HepG2 (cell line): ENCODE measurements at regions not wholly inside any gene's neighbourhood (a gene's known extent, or its start where the extent isn't known, plus 50 kb on each side); places are given as distances from the start of the nearest gene placed in this dataset.

Source experiments
- ATAC-seq: fragments of 200-7000 bp; cut with Tn5 transposase; 3 replicates; pipeline ENCODE4 v1.9.1; 2020; ENCODE audit warnings: mild to moderate bottlenecking, moderate library complexity
- BruUV-seq: library from RNA; stranded (reverse); fragments of 400-500 nt; replicated peaks from 2 replicates; lab custom pipeline; 2021; lab: Mats Ljungman, UMichigan
- CTCF ChIA-PET: fragments of 300-600 bp; formaldehyde crosslinking; extraction: SDS; loops from one replicate; lab custom pipeline; 2021; ENCODE audit warnings: low total read pairs, inconsistent platforms, low intra/inter-chr PET ratio; lab: Yijun Ruan, JAX
- POLR2A ChIA-PET: fragments of 350-600 bp; sonication (Branson Sonifier 250); formaldehyde crosslinking; loops from one replicate; lab custom pipeline; 2020; ENCODE audit warnings: antibody characterized with exemption, inconsistent platforms; lab: Yijun Ruan, JAX
- DNase-seq: peaks from one replicate; pipeline ENCODE4 v3.0.0-alpha.2; 2015; ENCODE audit warnings: low spot score
- FAIRE-seq: peaks from 3 replicates; lab custom pipeline; 2011; peaks lifted over from hg19 to GRCh38; lab: Jason Lieb, UNC
- H2AFZ ChIP-seq: one replicate; pipeline ENCODE4 v1.6.1; 2011; ENCODE audit warnings: low read length, inconsistent platforms
- H3K27ac ChIP-seq: fragments of 300-600 bp; 3 replicates; pipeline ENCODE4 v1.8.0; 2011; ENCODE audit warnings: mixed run types, mild to moderate bottlenecking, mixed read lengths, low read length, inconsistent platforms; ENCODE audit not compliant: insufficient read depth; ENCODE audit errors: extremely low read length
- H3K27me3 ChIP-seq, 2 experiments: fragments of 200-600 bp in 1 of 2; 2 replicates in 1 of 2; 3 replicates in 1 of 2; pipeline versions ENCODE4 v1.6.0 to v1.8.0; 2011; ENCODE audit warnings: low read length in 2 of 2, mild to moderate bottlenecking in 2 of 2, moderate library complexity in 2 of 2, inconsistent platforms in 1 of 2; ENCODE audit not compliant: insufficient read depth in 2 of 2, control insufficient read depth in 1 of 2
- H3K36me3 ChIP-seq, 2 experiments: fragments of 200-600 bp in 1 of 2; replicated peaks in 1 of 2; 2 replicates in 1 of 2; 3 replicates in 1 of 2; pipeline versions ENCODE4 v1.5.1 to v1.8.0; 2011; ENCODE audit warnings: low read length in 2 of 2, inconsistent platforms in 1 of 2; ENCODE audit not compliant: insufficient read depth in 2 of 2, control insufficient read depth in 1 of 2
- H3K4me1 ChIP-seq: 2 replicates; pipeline ENCODE4 v1.5.1; 2012; ENCODE audit warnings: low read length, inconsistent platforms; ENCODE audit not compliant: insufficient read depth
- H3K4me2 ChIP-seq: 2 replicates; pipeline ENCODE4 v1.6.0; 2011; ENCODE audit warnings: low read depth, low read length, inconsistent platforms
- H3K4me3 ChIP-seq, 3 experiments: fragments of 200-600 bp in 1 of 3; sonication (generic), shearing (Covaris generic) in 1 of 3; replicated peaks in 1 of 3; 2 replicates each; pipeline ENCODE4 v1.5.1; 2011 to 2016; ENCODE audit warnings: low read length in 3 of 3, inconsistent platforms in 2 of 3, low read depth in 2 of 3, mild to moderate bottlenecking in 2 of 3, control low read depth in 1 of 3, mixed read lengths in 1 of 3; ENCODE audit not compliant: insufficient read depth in 1 of 3
- H3K79me2 ChIP-seq: one replicate; pipeline ENCODE4 v1.6.1; 2011; ENCODE audit warnings: low read length, inconsistent platforms; ENCODE audit not compliant: insufficient read depth
- H3K9ac ChIP-seq: 2 replicates; pipeline ENCODE4 v1.6.0; 2011; ENCODE audit warnings: mild to moderate bottlenecking, low read depth, low read length, inconsistent platforms; ENCODE audit not compliant: insufficient read depth
- H3K9me3 ChIP-seq: 2 replicates; pipeline ENCODE4 v1.5.1; 2012; ENCODE audit warnings: mild to moderate bottlenecking, low read length
- H4K20me1 ChIP-seq: 2 replicates; pipeline ENCODE4 v1.6.0; 2011; ENCODE audit warnings: inconsistent platforms, mild to moderate bottlenecking, low read length, moderate library complexity; ENCODE audit not compliant: insufficient read depth
- CHD4 ChIP-seq: fragments of 200-600 bp; sonication (generic); IDR thresholded peaks from 2 replicates; pipeline ENCODE4 v1.7.0; 2017; ENCODE audit warnings: mild to moderate bottlenecking, low read length, borderline replicate concordance
- ETV5 ChIP-seq: IDR thresholded peaks from 2 replicates; pipeline ENCODE4 v1.6.1; 2018; ENCODE audit warnings: missing biosample characterization, missing genetic modification reagents, inconsistent platforms, borderline replicate concordance
- HNRNPL ChIP-seq: fragments of 200-400 bp; formaldehyde crosslinking; IDR thresholded peaks from 2 replicates; pipeline ENCODE4 v1.6.1; 2017; ENCODE audit warnings: mild to moderate bottlenecking, low read depth, low read length
- JARID2 ChIP-seq: sonication (generic); formaldehyde crosslinking; IDR thresholded peaks from 2 replicates; pipeline ENCODE4 v1.8.1; 2023; ENCODE audit warnings: missing genetic modification reagents, inconsistent platforms; ENCODE audit not compliant: insufficient replicate concordance
- MYC ChIP-seq: sonication (generic); formaldehyde crosslinking; IDR thresholded peaks from 2 replicates; pipeline ENCODE4 v1.9.0; 2021; ENCODE audit warnings: missing genetic modification reagents, borderline replicate concordance
- MYNN ChIP-seq: sonication (generic); formaldehyde crosslinking; IDR thresholded peaks from 2 replicates; pipeline ENCODE4 v1.4.0; 2020; ENCODE audit warnings: mild to moderate bottlenecking, low read depth, missing genetic modification reagents
- NFE2 ChIP-seq: sonication (generic); formaldehyde crosslinking; IDR thresholded peaks from 2 replicates; pipeline ENCODE4 v1.4.0; 2020; ENCODE audit warnings: missing genetic modification reagents
- RFX3 ChIP-seq: IDR thresholded peaks from 2 replicates; pipeline ENCODE4 v1.6.1; 2016; ENCODE audit warnings: missing biosample characterization, missing genetic modification reagents
- SAP130 ChIP-seq: IDR thresholded peaks from 2 replicates; pipeline ENCODE4 v1.6.1; 2016; ENCODE audit warnings: low read depth
- ZFYVE20 ChIP-seq: sonication (generic); formaldehyde crosslinking; IDR thresholded peaks from 2 replicates; pipeline ENCODE4 v1.8.0; 2023; ENCODE audit warnings: low read depth, mild to moderate bottlenecking, moderate library complexity, missing genetic modification reagents, borderline replicate concordance
- ZNF225 ChIP-seq: sonication (generic); formaldehyde crosslinking; IDR thresholded peaks from 2 replicates; pipeline ENCODE4 v1.4.0; 2020; ENCODE audit warnings: mild to moderate bottlenecking, missing genetic modification reagents
- ZNF263 ChIP-seq: sonication (generic); formaldehyde crosslinking; IDR thresholded peaks from 2 replicates; pipeline ENCODE4 v1.4.0; 2020; ENCODE audit warnings: missing genetic modification reagents
- ZNF761 ChIP-seq: sonication (generic); formaldehyde crosslinking; conservative IDR thresholded peaks from 2 replicates; pipeline ENCODE4 v1.4.0; 2020; ENCODE audit warnings: mild to moderate bottlenecking, missing genetic modification reagents
- WGBS: methylation state at CpG from one replicate; pipeline ENCODE4 v1.1.6; 2017; ENCODE audit warnings: low lambda C conversion rate; 5-methylcytosine and 5-hydroxymethylcytosine counted together
- in situ Hi-C: cut with HindIII; loops from 2 replicates; pipeline ENCODE4 v1.10.0; 2017; ENCODE audit warnings: low pct_unique_long_range_greater_than_20kb; ENCODE audit not compliant: extremely low pct_ligation_motif_present
- intact Hi-C: fragments of 100-400 bp; cut with micrococcal nuclease; formaldehyde crosslinking; loops from one replicate; pipeline ENCODE4 v1.10.0; 2022; ENCODE audit not compliant: unreplicated experiment
- TF ChIP-seq, protein P1 (sequence below): IDR thresholded peaks from 2 replicates; pipeline ENCODE4 v1.6.1; 2016; ENCODE audit warnings: low read depth
- TF ChIP-seq, protein P2 (sequence below): sonication (generic); formaldehyde crosslinking; IDR thresholded peaks from 2 replicates; pipeline ENCODE4 v1.4.0; 2020; ENCODE audit warnings: missing genetic modification reagents
- TF ChIP-seq, protein P3 (sequence below): sonication (generic); formaldehyde crosslinking; IDR thresholded peaks from 2 replicates; pipeline ENCODE4 v1.5.0; 2020; ENCODE audit warnings: missing genetic modification reagents

DNA sequence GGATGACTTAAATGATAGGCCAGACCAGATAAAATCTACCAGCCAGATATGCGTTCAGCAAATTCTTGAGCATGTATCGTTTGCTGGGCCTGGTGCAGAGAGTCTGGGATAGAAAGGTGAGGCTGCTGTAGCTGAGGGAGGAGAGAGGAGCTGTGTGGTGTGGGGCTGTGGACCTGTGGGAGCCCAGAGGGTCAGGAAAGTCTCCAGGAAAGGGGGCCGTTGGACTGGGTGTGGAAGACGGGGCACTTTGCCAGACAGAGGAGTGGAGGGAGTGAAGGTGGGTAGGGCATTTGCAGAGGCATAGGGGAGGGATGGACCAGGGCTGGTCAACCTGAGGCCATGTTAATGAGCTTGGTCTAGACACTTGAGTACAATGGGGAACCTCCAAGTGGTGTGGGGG lies 124.7 kb upstream of the UNC5B start:
- DNase-seq: no peak
- POLR2A ChIA-PET: no interaction called here
- H4K20me1 ChIP-seq: no peaks in the 10 kb centered on the region
- no peak for ATAC-seq
- intact Hi-C loops: no loop called here
- no peak overlapping the region for H3K9ac ChIP-seq
- no peak for FAIRE-seq
- no peak overlapping the region for H2AFZ ChIP-seq
- BruUV-seq: no TSS peak
- H3K4me2 ChIP-seq: no peak overlapping the region
- no peaks in the 10 kb centered on the region for H3K36me3 ChIP-seq
- H3K4me1 ChIP-seq: no peaks in the 10 kb centered on the region
- CTCF ChIA-PET: no interaction called here
- peaks cover 3 to 42% of the 10 kb centered on the region in 2 experiments; a peak in 3 of 5 replicates for H3K27me3 ChIP-seq
- H3K9me3 ChIP-seq: no peaks in the 10 kb centered on the region
- no peak for TF ChIP-seq JARID2
- TF ChIP-seq ZNF225 (CRISPR knock-in tag): no peak
- no peak for TF ChIP-seq CHD4
- TF ChIP-seq MYC (CRISPR knock-in tag): no peak
- no peak for TF ChIP-seq ZFYVE20
- TF ChIP-seq SAP130 (CRISPR knock-in tag): no peak
- TF ChIP-seq ZNF263 (CRISPR knock-in tag): no peak
- no peaks in the 10 kb centered on the region for H3K79me2 ChIP-seq
- H3K4me3 ChIP-seq: no peak overlapping the region
- no peak overlapping the region for H3K27ac ChIP-seq
- WGBS: 0% methylated on average over 4 of the region's 4 CpGs
- in situ Hi-C loops: no loop called here

DNA sequence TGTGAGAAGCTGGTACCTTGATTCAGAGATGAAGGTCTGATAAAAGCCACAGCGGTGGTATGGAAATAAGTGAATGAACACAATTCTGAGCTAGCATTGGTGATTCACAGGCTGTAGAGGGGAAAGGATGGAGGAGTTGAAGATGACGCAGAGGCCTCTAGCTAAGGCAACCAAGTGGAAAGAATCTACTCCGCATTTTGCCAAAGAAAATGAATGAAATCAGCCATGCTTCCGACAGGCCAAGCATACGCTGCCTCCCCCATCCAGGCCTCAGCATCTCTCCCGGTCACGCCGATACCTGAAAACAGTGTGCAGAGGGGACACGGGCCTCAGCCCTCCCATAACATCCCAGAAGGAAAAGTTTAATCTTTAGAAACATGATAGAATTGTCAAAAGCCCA lies 124.3 kb upstream of the UNC5B start:
- CTCF ChIA-PET: no interaction called here
- in situ Hi-C loops: no loop called here
- TF ChIP-seq ETV5 (CRISPR knock-in tag) (no peak), MYNN (no peak), RFX3 (CRISPR knock-in tag) (no peak), HNRNPL (no peak), ZNF761 (CRISPR knock-in tag) (no peak), NFE2 (no peak)
- TF ChIP-seq, protein P1, sequence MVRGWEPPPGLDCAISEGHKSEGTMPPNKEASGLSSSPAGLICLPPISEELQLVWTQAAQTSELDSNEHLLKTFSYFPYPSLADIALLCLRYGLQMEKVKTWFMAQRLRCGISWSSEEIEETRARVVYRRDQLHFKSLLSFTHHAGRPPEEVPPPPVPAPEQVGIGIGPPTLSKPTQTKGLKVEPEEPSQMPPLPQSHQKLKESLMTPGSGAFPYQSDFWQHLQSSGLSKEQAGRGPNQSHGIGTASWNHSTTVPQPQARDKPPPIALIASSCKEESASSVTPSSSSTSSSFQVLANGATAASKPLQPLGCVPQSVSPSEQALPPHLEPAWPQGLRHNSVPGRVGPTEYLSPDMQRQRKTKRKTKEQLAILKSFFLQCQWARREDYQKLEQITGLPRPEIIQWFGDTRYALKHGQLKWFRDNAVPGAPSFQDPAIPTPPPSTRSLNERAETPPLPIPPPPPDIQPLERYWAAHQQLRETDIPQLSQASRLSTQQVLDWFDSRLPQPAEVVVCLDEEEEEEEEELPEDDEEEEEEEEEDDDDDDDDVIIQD (CRISPR knock-in tag): no peak
- TF ChIP-seq, protein P2, sequence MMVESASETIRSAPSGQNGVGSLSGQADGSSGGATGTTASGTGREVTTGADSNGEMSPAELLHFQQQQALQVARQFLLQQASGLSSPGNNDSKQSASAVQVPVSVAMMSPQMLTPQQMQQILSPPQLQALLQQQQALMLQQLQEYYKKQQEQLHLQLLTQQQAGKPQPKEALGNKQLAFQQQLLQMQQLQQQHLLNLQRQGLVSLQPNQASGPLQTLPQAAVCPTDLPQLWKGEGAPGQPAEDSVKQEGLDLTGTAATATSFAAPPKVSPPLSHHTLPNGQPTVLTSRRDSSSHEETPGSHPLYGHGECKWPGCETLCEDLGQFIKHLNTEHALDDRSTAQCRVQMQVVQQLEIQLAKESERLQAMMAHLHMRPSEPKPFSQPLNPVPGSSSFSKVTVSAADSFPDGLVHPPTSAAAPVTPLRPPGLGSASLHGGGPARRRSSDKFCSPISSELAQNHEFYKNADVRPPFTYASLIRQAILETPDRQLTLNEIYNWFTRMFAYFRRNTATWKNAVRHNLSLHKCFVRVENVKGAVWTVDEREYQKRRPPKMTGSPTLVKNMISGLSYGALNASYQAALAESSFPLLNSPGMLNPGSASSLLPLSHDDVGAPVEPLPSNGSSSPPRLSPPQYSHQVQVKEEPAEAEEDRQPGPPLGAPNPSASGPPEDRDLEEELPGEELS: no peak
- TF ChIP-seq, protein P3, sequence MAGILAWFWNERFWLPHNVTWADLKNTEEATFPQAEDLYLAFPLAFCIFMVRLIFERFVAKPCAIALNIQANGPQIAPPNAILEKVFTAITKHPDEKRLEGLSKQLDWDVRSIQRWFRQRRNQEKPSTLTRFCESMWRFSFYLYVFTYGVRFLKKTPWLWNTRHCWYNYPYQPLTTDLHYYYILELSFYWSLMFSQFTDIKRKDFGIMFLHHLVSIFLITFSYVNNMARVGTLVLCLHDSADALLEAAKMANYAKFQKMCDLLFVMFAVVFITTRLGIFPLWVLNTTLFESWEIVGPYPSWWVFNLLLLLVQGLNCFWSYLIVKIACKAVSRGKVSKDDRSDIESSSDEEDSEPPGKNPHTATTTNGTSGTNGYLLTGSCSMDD: no peak

More for the DNA sequence above, 124.3 kb upstream of the UNC5B start:
- DNase-seq (no peak), ATAC-seq (no peak), FAIRE-seq (no peak)
- H4K20me1 ChIP-seq: no peaks in the 10 kb centered on the region
- H3K9me3 ChIP-seq: no peaks in the 10 kb centered on the region
- no TSS peak for BruUV-seq
- WGBS: 21% methylated on average over 9 of the region's 9 CpGs
- no peaks in the 10 kb centered on the region for H3K36me3 ChIP-seq
- H3K27ac ChIP-seq: no peak overlapping the region
- no peaks in the 10 kb centered on the region for H3K4me1 ChIP-seq
- H3K4me2 ChIP-seq: no peak overlapping the region
- POLR2A ChIA-PET: no interaction called here
- no peak overlapping the region for H2AFZ ChIP-seq
- intact Hi-C loops: no loop called here
- peaks cover 3 to 45% of the 10 kb centered on the region in 2 experiments; a peak in 3 of 5 replicates for H3K27me3 ChIP-seq
- no peaks in the 10 kb centered on the region for H3K79me2 ChIP-seq
- H3K9ac ChIP-seq: no peak overlapping the region
- no peak overlapping the region for H3K4me3 ChIP-seq
